ENCODE measurements at regions not wholly inside any gene's neighbourhood (a gene's known extent, or its start where the extent isn't known, plus 50 kb on each side); places are given as distances from the start of the nearest gene placed in this dataset.
A peak's percentile ranks its signal among the peaks of the same experiment; 100 is the strongest.

- Histone ChIP-seq H3K27me3 (no peaks in the 10 kb centered on the region), H3K4me3 (peak overlapping the region; percentile 25 to 52 (median 38)), H3K9me3 (peaks cover 0 to under 1% (median 0%) of the 10 kb centered on the region in 4 donors), H3K36me3 (no peaks in the 10 kb centered on the region), H3K4me1 (peaks cover 0 to 13% (median 0%) of the 10 kb centered on the region in 4 donors), H3K27ac (peak overlapping the region in 2 of 4 donors; percentile 31 to 55)
- DNase-seq (ENCODE audit: low spot score in 2 of 2): no peak
- no peak for TF ChIP-seq EP300 (IDR thresholded peaks at IDR 0.05)
- TF ChIP-seq POLR2A (IDR thresholded peaks at IDR 0.05): no peak
- no peak for TF ChIP-seq CTCF (IDR thresholded peaks at IDR 0.05)
- WGBS, 2 donors: 22 to 37% methylated on average over 14 of the region's 14 CpGs
These were observed 355.5 kb downstream of the LMO4 start for GRCh38 chr1:87684194-87684593.

GRCh38 chr1:87684713-87685205, 356.1 kb downstream of the LMO4 start:
- WGBS, 2 donors: 17 to 19% methylated on average over 6 of the region's 6 CpGs
- peak overlapping the region in 2 of 4 donors; percentile 31 to 55 for H3K27ac ChIP-seq
- H3K9me3 ChIP-seq: no peaks in the 10 kb centered on the region

GRCh38 chr1:87685311-87686135, 356.8 kb downstream of the LMO4 start:
- Histone ChIP-seq H3K4me3 (peak overlapping the region in 1 of 4 donors; percentile 52), H3K27me3 (no peaks in the 10 kb centered on the region), H3K27ac (peak overlapping the region in 2 of 4 donors; percentile 31 to 55), H3K9me3 (no peaks in the 10 kb centered on the region), H3K36me3 (no peaks in the 10 kb centered on the region), H3K4me1 (peaks cover 0 to 13% (median 0%) of the 10 kb centered on the region in 4 donors)
- no peak for TF ChIP-seq POLR2A (IDR thresholded peaks at IDR 0.05)
- TF ChIP-seq CTCF (IDR thresholded peaks at IDR 0.05): no peak
- no peak for TF ChIP-seq EP300 (IDR thresholded peaks at IDR 0.05)
- DNase-seq (ENCODE audit: low spot score in 2 of 2): no peak
- WGBS, 2 donors: 40 to 44% methylated on average over 16 of the region's 16 CpGs

More at GRCh38 chr1:87684713-87685205, 356.1 kb downstream of the LMO4 start:
- TF ChIP-seq POLR2A (IDR thresholded peaks at IDR 0.05): no peak
- no peak for TF ChIP-seq EP300 (IDR thresholded peaks at IDR 0.05)
- TF ChIP-seq CTCF (IDR thresholded peaks at IDR 0.05): no peak
- Histone ChIP-seq H3K36me3 (no peaks in the 10 kb centered on the region), H3K4me3 (peak overlapping the region; percentile 25 to 52 (median 38)), H3K4me1 (peaks cover 0 to 13% (median 0%) of the 10 kb centered on the region in 4 donors), H3K27me3 (no peaks in the 10 kb centered on the region)
- DNase-seq (ENCODE audit: low spot score in 2 of 2): peak in 1 of 2 donors; percentile 6

- no peak for DNase-seq (ENCODE audit: low spot score in 2 of 2)
- 80 to 83% methylated on average over 1 of the region's 1 CpG for WGBS, 2 donors
- no peak overlapping the region for H3K27ac ChIP-seq
- no peaks in the 10 kb centered on the region for H3K36me3 ChIP-seq
- peaks cover 0 to 13% (median 0%) of the 10 kb centered on the region in 4 donors for H3K4me1 ChIP-seq
- H3K4me3 ChIP-seq: no peak overlapping the region
- TF ChIP-seq EP300 (IDR thresholded peaks at IDR 0.05): no peak
- TF ChIP-seq POLR2A (IDR thresholded peaks at IDR 0.05): no peak
- TF ChIP-seq CTCF (IDR thresholded peaks at IDR 0.05): no peak
- H3K9me3 ChIP-seq: no peaks in the 10 kb centered on the region
- no peaks in the 10 kb centered on the region for H3K27me3 ChIP-seq
These were observed 357.4 kb downstream of the LMO4 start for GRCh38 chr1:87686136-87686495.

GRCh38 chr1:87686671-87687070, 358.0 kb downstream of the LMO4 start:
- H3K4me1 ChIP-seq: peaks cover 0 to 13% (median 0%) of the 10 kb centered on the region in 4 donors
- no peaks in the 10 kb centered on the region for H3K27me3 ChIP-seq
- H3K9me3 ChIP-seq: no peaks in the 10 kb centered on the region
- TF ChIP-seq POLR2A (IDR thresholded peaks at IDR 0.05) (no peak), CTCF (IDR thresholded peaks at IDR 0.05) (no peak), EP300 (IDR thresholded peaks at IDR 0.05) (no peak)
- DNase-seq (ENCODE audit: low spot score in 2 of 2): no peak
- WGBS, 2 donors: 87 to 94% methylated on average over 1 of the region's 1 CpG
- no peak overlapping the region for H3K27ac ChIP-seq
- no peak overlapping the region for H3K4me3 ChIP-seq
- H3K36me3 ChIP-seq: no peaks in the 10 kb centered on the region
